Umbilical cord (tissue), 1 donor: ENCODE measurements at regions not wholly inside any gene's neighbourhood (a gene's known extent, or its start where the extent isn't known, plus 50 kb on each side); places are given as distances from the start of the nearest gene placed in this dataset.
"Not testable (repeated sequence)": the region's sequence is repeated elsewhere in the genome, so short reads cannot be mapped to it uniquely, and the experiment has no call there.

Experiments used
- DNase-seq: peaks from one replicate; pipeline ENCODE4 v3.0.0-alpha.2; 2015; ENCODE audit warnings: low spot score

DNA sequence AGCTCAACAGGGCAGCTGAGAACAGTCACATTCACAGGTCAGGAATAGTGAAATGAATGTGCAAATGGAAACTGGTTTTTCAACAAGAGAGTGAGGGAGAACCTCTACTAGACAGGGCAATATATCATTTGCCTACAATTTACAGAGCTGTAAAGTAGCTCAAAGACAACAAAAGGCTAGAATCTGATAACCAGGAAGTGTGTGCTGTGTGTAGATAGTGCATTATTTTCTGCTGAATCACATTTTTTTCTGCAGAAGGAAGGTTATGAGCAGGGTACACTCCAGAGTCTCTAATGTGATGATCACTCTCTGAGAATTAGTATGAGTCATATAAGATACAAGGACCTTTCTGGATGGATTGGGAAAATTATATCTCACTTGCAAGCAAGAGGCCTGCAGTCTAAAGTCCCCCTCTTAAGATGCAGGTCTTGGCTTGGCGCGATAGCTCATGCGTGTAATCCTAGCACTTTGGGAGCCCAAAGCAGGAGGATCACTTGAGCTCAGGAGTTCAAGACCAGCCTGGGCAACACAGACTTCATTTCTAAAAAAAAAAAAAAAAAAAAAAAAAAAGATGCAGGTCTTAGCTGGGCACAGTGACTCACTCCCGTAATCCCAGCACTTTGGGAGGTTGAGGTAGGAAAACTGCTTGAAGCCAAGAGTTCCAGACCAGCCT is 59.9 kb upstream of the COBL start:
- DNase-seq = peak; percentile 57

DNA sequence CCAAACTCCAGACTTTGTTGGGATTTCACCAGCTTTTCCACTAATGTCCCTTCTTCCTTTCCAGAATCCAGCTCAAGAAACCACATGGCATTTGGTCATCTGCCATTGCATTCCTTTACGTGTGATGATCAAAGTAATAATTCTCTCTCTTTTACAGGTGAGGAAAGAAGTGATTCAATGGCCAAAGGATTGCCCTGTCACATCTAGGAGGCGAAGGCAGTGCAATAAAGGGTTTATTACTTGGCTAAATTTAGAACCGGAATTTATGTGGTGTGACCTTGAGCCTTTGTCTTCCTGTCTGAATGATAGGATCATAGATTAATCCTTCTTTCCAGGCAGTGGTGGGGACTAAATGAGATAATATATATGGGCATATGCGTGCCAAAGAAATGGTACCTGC is 58.3 kb upstream of the COBL start:
- DNase-seq = no peak

DNA sequence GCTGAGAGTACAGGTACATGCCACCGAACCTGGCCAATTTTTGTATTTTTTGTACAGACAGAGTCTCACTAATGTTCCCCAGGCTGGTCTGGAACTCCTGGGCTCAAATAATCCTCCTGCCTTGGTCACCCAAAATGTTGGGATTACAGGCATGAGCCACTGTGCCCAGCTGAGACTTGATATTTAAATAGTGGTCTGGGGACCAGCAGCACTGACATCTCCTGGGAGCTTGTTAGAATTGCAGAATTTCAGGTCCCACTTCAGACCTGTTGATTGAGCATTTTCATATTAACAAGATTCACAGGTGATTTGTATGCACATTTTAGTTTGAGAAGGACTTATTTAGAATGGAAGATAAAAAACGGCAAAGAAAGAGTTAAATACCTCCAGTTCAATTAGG is 57.0 kb upstream of the COBL start:
- DNase-seq = not testable (repeated sequence)

DNA sequence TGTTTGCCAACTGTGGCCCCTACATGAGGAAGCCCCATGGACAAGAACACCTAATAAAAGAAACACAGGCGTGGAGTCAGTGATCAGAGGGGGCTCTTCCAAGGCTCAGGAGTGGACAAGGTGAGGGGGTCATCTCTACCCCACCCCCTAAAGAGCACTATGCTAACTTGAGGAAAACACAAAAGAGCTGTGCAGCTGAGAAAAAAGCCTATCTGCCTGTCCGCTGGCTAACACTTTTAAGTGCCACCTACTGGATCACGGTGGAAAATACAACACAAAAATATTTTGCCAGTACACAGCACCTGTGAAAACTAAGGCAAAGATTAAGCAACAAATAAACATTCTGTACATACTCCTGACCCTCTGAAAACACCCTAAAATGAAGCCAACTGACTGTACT is 53.1 kb upstream of the COBL start:
- DNase-seq = no peak

DNA sequence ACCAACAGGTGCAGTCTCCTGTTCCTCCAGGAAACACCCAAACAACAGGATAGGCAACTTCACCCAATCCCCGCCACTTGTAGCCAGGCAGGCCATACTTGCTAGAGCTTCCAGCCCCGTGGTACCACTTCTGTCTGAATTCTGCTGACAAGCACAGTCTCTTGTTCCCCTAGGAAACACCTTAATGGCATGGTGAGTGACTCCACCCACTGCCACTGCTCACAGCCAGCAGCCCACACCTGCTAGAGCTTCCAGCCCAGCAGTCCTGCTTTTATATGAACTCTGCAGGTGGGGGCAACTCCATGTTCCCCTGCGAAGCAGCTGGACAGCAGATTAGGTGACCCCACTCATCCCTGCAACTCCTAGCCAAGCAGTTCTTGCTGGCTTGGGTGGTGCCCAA is 52.6 kb upstream of the COBL start:
- not testable (repeated sequence) for DNase-seq

DNA sequence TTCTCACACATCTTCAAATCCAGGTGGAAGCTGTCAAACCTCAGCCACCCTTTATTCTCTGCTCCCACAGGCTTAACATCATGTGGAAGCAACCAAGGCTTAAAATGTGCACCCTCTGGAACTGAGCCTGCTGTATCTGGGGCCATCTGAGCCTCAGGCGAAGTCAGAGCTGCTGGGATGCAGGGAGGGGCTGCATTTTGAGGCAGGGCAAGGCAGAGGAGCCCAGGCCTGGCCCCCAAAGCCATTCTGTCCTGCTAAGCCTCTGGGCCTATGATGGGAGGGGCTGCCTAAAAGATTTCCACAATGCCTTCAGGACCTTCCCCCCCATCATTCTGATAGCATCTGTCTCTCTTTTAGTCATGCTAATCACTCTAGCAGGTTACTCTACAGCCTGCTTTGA is 51.7 kb upstream of the COBL start:
- no peak for DNase-seq

DNA sequence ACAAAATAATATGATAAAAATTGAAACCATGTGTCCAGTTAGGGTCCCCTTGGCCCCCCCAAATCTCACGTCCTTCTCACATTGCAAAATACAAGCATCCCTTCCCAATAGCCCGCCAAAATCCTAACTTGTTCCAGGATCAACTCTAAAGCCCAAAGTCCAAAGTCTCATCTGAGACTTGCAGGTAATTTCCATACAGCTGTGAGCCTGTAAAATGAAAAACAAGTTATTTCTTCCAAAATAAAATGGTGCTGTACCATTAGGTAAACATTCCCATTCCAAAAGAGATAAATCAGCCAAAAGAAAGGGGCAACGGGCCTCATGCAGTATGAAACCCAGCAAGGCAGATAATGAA is 51.0 kb upstream of the COBL start:
- DNase-seq = no peak

DNA sequence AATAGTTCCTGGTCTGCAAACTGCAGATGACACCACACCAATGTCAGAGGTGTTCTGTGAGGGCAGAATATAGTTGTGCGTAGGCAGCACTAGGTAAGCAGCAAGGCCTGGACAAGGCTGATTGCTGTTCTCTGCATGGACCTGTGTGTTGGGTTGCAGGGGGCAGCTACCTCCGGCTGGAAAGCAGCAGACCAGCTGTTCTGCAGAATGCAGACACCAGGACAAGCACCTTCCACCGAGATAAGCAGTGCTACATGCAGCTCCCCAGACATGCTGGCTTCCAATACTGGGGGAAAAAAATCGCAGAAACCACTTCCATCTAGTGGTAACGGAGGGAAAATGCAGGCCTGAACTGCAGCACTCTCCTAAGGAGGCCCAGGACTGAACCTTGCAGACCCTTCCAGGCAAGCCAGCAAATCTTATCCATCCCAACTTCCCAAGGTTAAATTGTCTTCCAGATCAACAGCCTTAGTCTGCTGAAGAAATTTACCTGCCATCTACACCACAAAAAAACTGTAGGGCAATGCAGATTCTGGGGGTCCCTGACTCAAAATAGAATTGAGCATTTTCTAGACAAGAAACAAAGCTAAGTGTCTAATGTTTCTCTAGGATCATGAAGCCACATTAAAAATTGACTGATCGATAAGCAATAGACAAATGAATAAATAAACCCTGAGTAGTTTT is 50.5 kb upstream of the COBL start:
- peak; percentile 69 for DNase-seq
